NAMALWA (cell line): ENCODE measurements at regions not wholly inside any gene's neighbourhood (a gene's known extent, or its start where the extent isn't known, plus 50 kb on each side); places are given as distances from the start of the nearest gene placed in this dataset.

Experiments
- DNase-seq: peaks from one replicate; pipeline ENCODE4 v3.0.0-alpha.2; 2015; ENCODE audit warnings: low spot score

- DNase-seq = no peak
Measured at GRCh38 chr11:43626798-43627197, 53.7 kb upstream of the HSD17B12 start.
